DND-41 (cell line): ENCODE measurements at regions not wholly inside any gene's neighbourhood (a gene's known extent, or its start where the extent isn't known, plus 50 kb on each side); places are given as distances from the start of the nearest gene placed in this dataset.

Experiments
- ATAC-seq: fragments of 200-7000 bp; cut with Tn5 transposase; 3 replicates; pipeline ENCODE4 v1.9.1; 2021; ENCODE audit warnings: low read depth; ENCODE audit not compliant: insufficient read depth
- DNase-seq: peaks from one replicate; pipeline ENCODE4 v3.0.0-alpha.2; 2020
- H2AFZ ChIP-seq: 2 replicates; pipeline ENCODE4 v1.6.0; 2012; ENCODE audit warnings: low read depth, low read length
- H3K27ac ChIP-seq: 2 replicates; pipeline ENCODE4 v1.5.1; 2012; ENCODE audit warnings: low read length, inconsistent platforms
- H3K27me3 ChIP-seq: fragments of 200-600 bp; sonication (generic); 2 replicates; pipeline ENCODE4 v1.6.0; 2012; ENCODE audit warnings: low read length, mild to moderate bottlenecking, inconsistent platforms; ENCODE audit not compliant: insufficient read depth, poor library complexity
- H3K36me3 ChIP-seq: 2 replicates; pipeline ENCODE4 v1.5.1; 2012; ENCODE audit warnings: low read length, inconsistent platforms; ENCODE audit not compliant: insufficient read depth
- H3K4me1 ChIP-seq: 2 replicates; pipeline ENCODE4 v1.5.1; 2012; ENCODE audit warnings: mild to moderate bottlenecking, low read length; ENCODE audit not compliant: insufficient read depth
- H3K4me2 ChIP-seq: 2 replicates; pipeline ENCODE4 v1.6.0; 2012; ENCODE audit warnings: mild to moderate bottlenecking, moderate library complexity, low read length, inconsistent platforms; ENCODE audit not compliant: insufficient read depth
- H3K4me3 ChIP-seq, 2 experiments: fragments of 200-600 bp in 1 of 2; shearing (Covaris generic) in 1 of 2; 2 replicates each; pipeline ENCODE4 v1.5.1; 2012 to 2016; ENCODE audit warnings: inconsistent platforms in 2 of 2, low read length in 2 of 2, mild to moderate bottlenecking in 2 of 2, low read depth in 1 of 2, moderate library complexity in 1 of 2
- H3K79me2 ChIP-seq: 2 replicates; pipeline ENCODE4 v1.6.0; 2012; ENCODE audit warnings: low read length, inconsistent platforms; ENCODE audit not compliant: insufficient read depth
- H3K9ac ChIP-seq: 2 replicates; pipeline ENCODE4 v1.6.0; 2012; ENCODE audit warnings: low read depth, mild to moderate bottlenecking, inconsistent platforms, low read length, moderate library complexity
- H3K9me3 ChIP-seq: 2 replicates; pipeline ENCODE4 v1.5.1; 2012; ENCODE audit warnings: low read length, moderate library complexity, mild to moderate bottlenecking, inconsistent platforms; ENCODE audit not compliant: insufficient read depth, severe bottlenecking
- H4K20me1 ChIP-seq: 2 replicates; pipeline ENCODE4 v1.6.0; 2012; ENCODE audit warnings: low read length; ENCODE audit not compliant: insufficient read depth
- CTCF ChIP-seq: IDR thresholded peaks from 2 replicates; pipeline ENCODE4 v1.5.1; 2012; ENCODE audit warnings: borderline replicate concordance, low read length, moderate library complexity, mild to moderate bottlenecking; ENCODE audit not compliant: poor library complexity, severe bottlenecking; ENCODE audit errors: extremely low read depth
- EZH2 ChIP-seq: IDR thresholded peaks from 3 replicates; pipeline ENCODE4 v1.6.1; 2012; ENCODE audit warnings: borderline replicate concordance, low read depth, mild to moderate bottlenecking, moderate library complexity, low read length, inconsistent platforms; ENCODE audit not compliant: severe bottlenecking

GRCh38 chr18:39675906-39676305, 2110.3 kb upstream of the CELF4 start:
- no peaks in the 10 kb centered on the region for H4K20me1 ChIP-seq
- H3K4me3 ChIP-seq, result no peak overlapping the region
- H3K36me3 ChIP-seq, result no peaks in the 10 kb centered on the region
- H3K27me3 ChIP-seq, result no peaks in the 10 kb centered on the region
- H3K79me2 ChIP-seq, result no peaks in the 10 kb centered on the region
- H3K4me1 ChIP-seq, result no peaks in the 10 kb centered on the region
- no peak overlapping the region for H2AFZ ChIP-seq
- no peak overlapping the region for H3K9ac ChIP-seq
- ATAC-seq (no peak), DNase-seq (no peak)
- H3K27ac ChIP-seq, result no peak overlapping the region
- H3K9me3 ChIP-seq, result no peaks in the 10 kb centered on the region
- H3K4me2 ChIP-seq, result no peak overlapping the region
- no peak for TF ChIP-seq EZH2
- TF ChIP-seq CTCF, result no peak

GRCh38 chr18:39675368-39675767, 2109.8 kb upstream of the CELF4 start:
- TF ChIP-seq CTCF (no peak), EZH2 (no peak)
- Histone ChIP-seq H3K9me3 (no peaks in the 10 kb centered on the region), H3K4me1 (no peaks in the 10 kb centered on the region), H3K27me3 (no peaks in the 10 kb centered on the region), H3K4me2 (no peak overlapping the region), H3K4me3 (no peak overlapping the region), H3K79me2 (no peaks in the 10 kb centered on the region), H3K36me3 (no peaks in the 10 kb centered on the region), H3K9ac (no peak overlapping the region), H3K27ac (no peak overlapping the region), H2AFZ (no peak overlapping the region), H4K20me1 (no peaks in the 10 kb centered on the region)
- ATAC-seq (no peak), DNase-seq (no peak)

GRCh38 chr18:39672171-39672570, 2106.6 kb upstream of the CELF4 start:
- Histone ChIP-seq H3K9me3 (no peaks in the 10 kb centered on the region), H3K4me1 (no peaks in the 10 kb centered on the region), H3K27me3 (no peaks in the 10 kb centered on the region), H3K4me2 (no peak overlapping the region), H4K20me1 (no peaks in the 10 kb centered on the region), H3K4me3 (no peak overlapping the region), H3K79me2 (no peaks in the 10 kb centered on the region), H3K9ac (no peak overlapping the region), H3K27ac (no peak overlapping the region), H3K36me3 (no peaks in the 10 kb centered on the region), H2AFZ (no peak overlapping the region)
- no peak for DNase-seq
- no peak for ATAC-seq
- no peak for TF ChIP-seq CTCF
- no peak for TF ChIP-seq EZH2

- Histone ChIP-seq H3K9ac (no peak overlapping the region), H3K27ac (no peak overlapping the region), H3K9me3 (no peaks in the 10 kb centered on the region), H3K4me1 (no peaks in the 10 kb centered on the region), H3K79me2 (no peaks in the 10 kb centered on the region), H2AFZ (no peak overlapping the region), H4K20me1 (no peaks in the 10 kb centered on the region), H3K27me3 (no peaks in the 10 kb centered on the region), H3K4me2 (no peak overlapping the region), H3K36me3 (no peaks in the 10 kb centered on the region), H3K4me3 (no peak overlapping the region)
- ATAC-seq (no peak), DNase-seq (no peak)
- TF ChIP-seq EZH2 (no peak), CTCF (no peak)
These were observed 2102.3 kb upstream of the CELF4 start for GRCh38 chr18:39667905-39668304.
